ENCODE measurements at regions not wholly inside any gene's neighbourhood (a gene's known extent, or its start where the extent isn't known, plus 50 kb on each side); places are given as distances from the start of the nearest gene placed in this dataset.

DNA sequence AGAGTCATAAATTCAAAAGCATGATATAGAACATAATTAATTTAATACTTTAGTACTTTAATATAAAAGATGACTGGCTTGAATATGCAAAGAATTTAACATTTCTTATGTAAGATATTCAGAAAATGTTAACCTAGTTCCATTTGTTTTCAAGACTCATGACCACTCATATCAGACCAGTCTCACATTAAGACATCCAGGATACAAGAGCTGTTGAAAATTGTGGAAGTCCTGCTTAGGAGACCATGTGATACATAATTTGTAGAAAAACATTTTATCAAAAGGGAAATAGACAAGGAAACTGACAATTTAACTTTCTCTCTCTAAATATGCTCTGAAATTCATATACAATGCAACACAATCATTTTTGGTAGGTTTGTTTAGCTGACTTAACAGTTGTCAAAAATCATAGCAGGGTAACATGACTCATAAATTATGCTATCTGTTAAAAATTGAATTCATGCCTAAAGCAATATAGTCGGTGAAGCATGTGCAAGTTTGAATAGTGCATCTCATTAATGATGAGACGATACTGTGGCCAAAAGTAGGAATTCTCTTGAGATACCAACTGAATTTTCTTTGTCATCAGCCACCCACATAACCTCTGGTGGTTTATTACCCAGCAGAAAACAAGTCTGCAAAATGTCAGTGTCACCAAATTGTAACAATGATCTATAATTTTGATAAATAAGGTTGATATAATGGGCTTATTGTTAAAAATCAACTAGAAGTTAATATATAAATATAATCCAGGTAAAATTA, 211.4 kb downstream of the GASK1B start:
- no peak for DNase-seq

DNA sequence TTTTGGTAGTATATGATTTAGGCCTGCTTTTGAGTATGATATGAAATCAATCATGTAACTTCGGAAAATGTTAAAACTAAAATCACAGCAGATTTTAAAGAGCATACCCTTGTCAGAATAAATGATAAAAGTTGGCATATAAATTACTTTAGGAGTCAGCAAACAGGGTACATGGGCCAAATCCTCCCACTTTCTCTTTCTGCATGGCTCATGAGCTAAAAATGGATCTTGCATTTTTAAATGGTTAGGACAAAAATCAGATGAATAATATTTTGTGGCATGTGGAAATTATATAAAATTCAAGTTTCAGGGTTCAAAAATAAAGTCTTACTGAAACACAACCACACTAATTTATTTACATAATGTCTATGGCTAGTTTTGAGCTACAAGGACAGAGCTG, 214.9 kb downstream of the GASK1B start:
- DNase-seq = no peak

DNA sequence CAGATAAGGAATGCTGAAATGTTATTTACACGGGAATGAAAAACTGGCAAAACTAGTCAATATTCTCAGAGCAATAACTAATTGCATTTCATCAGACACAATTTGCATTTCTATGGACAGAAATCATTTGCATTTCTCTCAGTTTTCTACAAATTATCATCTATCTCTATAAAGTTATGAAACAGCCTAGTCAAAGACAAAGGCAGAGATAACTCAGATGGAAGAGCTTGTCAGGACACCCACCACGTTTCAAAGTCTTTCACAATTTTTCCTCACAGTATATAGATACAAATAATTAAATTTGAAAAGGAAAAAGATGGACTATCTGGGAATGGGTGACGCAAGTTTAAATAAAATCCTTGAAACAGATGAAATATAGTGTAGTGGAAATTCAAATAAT, 230.8 kb downstream of the GASK1B start:
- no peak for DNase-seq

DNA sequence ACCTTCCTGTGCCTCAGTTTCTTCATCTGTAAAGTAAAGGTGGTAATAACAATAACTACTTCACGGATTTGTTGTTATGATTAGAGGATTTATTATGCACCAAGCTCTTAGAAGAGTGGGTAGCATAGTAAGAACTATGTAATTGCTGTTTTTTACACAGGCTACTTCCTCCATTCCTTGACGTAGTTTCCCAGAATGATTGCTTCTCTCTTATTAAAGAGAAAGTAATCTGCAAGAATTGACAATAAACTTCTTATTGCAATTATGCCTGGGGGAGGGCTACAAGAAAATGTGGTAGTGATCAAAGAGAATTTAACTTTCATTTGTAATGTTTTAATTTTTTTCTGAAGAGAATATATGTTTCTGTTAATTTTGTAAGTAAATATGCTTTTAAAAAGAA, 238.7 kb downstream of the GASK1B start:
- DNase-seq = no peak

DNA sequence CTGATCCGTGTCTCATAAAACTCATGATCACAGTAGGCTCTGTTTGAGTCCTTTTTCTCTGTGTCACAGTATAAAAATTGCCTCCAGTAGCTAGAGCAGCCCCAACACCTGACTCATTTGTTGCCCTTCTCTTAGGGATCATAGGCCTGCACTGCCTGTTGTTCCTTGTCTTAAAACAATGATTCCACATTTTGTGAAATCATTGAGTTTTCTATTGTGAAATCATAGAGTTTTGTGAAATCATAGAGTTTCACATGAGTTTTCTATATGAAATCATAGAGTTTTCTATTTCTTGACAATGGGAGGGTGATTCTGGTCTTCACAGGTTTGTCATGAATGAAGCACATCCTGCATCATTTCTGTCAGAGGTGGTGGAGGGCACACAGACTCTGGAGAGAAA, 239.9 kb downstream of the GASK1B start:
- no peak for DNase-seq

DNA sequence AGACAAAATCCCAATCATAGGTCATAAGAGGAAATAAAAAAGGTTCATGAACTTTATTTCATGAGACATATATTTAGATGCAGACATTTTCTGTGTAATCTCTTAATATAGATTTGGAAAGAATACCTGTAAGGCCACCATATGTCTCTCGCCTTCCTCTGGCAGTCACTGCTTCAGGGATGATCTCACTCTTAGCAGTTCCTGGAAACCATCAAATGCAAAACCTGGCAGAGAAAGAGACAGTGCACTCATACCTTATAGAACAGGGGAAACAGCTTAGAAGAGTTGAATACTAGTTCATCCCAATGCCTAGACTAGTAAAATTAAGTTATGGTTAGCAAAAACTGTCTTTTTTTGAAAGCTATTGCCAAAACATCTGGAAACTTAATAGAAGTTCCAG, 243.3 kb downstream of the GASK1B start:
- DNase-seq = no peak

DNA sequence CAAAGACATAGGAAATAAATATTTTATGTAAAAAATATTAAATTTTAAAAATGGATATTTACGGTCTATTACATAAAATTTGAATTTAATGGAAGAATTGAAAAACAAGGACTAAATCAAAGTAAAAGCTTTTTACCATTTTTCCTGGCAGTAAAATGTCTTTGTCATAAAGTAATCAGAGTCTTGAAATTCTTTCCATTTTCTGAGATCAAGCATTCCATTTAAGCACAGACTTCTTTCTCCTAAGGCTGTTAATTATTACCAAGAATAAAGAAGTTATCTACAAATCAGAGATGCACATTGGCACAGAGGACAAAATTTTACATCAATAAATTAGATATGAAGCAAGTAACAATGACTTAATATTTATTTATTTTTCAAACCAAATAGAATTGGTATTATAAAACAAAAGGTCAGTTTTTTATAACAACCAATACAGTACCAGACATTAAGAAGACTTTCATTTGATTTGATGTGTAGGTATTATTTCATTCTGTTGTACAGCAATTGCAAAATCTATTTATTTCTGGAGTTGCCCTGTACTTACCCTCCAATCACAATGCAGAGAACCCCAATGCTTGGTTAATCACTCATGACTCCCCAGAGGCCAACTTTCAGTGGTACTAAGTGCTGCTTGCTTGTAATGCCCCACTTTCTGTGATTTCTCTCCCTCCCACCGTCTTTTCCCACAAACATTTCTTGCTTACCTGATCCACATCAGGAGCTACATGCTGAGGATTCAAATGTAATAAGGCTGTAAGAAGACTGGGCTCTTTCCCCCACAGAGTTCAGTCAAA, 254.6 kb downstream of the GASK1B start:
- DNase-seq = no peak

DNA sequence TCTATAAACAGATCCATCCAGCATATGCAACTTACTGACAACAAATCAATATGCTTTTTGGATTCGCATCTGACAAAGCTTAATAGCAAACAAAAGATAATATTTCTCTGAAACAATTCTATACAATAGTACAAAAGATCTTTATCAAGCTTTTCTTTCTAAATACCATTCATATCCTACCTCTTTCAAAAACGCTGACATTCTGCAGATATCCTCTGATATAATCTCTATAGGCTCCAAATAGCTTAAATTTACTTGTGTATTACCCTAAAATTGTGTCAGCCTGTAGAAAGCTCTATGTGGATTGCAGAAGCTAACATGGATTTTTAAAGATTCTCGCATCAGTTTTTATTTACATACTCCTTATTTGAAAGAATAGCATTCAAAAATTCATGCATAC, 260.6 kb downstream of the GASK1B start:
- no peak for DNase-seq

DNA sequence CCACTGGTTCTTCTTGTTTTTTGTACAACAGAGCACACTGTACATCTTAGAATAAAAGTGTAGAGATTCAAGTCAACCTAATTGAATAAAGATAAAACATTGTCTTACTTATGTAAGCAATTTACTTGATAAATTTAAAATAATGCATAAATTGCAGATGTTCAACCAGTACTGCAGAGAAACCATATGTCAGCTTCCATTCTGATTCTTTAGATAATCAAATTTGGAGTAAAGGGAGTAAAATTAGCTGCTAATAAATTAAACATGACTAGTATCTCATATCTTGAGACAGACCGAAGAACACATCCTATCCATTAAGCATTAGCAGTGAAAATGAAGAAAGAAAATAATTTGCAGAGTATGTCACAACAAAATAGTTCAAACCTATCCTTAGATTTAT, 261.2 kb downstream of the GASK1B start:
- DNase-seq = no peak

DNA sequence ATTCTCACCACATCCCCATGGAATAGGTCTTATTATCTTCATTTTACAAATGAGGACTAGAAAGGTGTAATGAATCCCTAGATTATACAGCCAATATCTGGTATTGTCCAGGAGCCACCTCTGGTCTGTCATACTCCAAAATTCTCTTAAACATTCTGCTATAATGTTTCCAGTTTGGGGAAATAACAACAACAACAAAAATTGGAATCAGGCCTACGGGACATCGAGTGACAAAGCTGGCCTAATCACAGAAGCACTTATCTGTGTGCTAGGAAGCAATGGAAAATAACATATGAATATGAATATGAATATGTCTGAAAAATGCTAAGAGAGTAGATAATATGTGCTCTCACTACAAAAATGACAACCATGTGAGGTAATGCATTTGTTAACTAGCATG, 264.1 kb downstream of the GASK1B start:
- no peak for DNase-seq

DNA sequence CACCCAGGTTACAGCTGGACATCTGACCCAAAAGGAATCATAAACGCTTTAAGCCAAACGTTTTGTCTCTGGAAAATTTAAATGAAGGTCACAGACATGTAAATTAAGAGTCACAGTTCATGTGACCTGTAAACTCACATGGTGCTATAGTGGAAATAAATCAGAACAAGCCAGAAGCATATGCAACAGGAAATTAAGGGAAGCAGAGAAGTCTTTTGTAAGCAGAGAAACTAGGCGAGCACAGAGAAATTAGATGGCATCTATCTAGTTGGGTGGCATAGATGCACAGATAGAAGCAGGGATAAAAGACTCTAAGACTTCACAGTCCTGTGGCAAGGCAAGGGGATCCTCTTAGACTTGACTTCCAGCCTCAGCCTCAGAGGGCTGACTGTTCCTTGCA, 264.8 kb downstream of the GASK1B start:
- DNase-seq = no peak

DNA sequence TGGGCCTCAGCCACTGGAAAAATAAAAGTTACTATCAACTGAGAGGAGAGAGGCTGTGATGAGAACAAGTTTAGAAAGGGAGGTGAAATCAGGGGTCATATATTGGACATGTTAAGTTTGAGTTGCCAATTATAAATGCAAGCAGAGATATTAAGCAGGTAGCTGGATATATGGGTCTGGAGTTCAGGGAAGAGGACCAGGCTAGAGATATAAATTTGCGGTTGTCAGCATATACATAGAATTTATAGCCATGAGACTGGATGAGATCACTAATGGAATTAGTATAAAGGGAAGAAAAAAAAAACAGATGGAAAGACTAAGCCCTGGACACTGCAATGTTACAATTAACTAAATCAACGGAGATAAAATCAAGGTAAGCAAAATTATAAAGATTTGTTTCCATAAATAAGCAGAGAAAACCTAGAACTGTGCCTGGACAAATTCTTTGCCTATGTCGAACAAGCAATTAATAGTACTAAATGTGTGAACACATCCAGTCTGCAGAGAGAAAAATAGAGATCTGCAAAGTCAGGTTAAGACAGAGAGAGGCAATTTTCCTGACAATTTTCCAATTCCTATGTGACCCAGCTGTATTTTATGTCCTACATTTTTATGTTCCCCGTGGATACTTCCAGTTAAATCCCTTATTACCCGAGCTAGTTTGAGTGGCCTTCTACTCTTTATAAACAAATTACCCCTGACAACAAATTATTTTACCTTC, 265.4 kb downstream of the GASK1B start:
- DNase-seq = no peak

DNA sequence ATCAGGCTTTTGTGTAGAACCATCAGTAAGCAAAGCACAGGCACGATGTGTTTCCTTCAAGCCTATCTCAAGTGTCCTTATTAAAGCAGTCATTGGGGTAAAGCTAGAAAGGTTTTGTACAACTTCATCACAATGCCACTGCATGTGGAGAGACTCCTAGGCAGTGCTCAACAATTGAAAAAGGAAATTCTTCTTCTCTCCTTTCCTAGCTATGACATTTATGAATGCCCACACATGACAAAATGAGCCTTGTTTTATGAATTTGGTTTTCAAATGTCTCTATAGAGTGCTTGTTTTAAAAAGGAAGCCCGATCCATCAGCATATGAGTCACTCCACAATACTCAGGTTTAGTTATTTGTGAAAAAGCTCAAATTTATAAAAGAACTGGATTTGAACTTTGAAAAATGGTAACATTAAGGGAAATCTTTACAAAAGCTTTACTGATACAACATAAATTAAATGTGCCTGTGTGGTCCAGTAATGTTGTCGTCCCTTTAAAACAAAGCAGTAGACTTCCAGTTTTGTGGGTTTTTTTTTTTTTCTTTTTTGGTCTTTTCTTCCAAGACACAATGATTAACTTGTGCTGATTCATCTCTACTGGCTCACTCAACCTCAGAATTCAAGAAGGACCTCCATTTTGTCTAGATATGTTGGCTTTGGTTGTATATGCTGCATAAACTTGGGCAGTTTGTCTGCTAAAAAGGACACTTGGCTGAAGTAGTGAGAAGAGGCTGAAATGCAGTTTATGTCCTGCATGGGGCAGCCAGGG, 273.8 kb downstream of the GASK1B start:
- DNase-seq = no peak

DNA sequence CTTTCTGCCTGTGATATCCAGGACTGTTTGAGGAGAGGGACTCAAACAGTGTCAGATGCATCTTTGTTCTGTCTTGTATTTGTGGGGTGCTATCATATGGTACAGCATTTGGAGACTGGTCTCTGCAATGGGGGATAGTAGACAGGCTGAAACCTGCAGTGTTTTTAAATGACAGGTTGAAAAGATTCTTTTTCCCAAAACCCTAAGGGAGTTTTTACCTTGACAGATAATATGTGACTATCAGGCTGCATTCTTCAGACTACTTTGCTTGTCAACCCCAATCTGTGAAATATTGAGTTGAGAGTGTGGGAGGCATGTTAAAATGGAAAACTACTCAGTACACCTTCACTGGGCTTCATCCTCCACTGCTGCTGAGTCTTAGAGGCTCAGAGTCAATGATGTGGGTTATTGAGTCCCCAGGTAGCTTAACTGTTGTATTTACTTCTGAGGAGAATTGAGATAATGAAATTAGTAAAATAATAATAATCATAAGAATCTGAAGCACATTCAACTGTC, 274.9 kb downstream of the GASK1B start:
- no peak for DNase-seq

DNA sequence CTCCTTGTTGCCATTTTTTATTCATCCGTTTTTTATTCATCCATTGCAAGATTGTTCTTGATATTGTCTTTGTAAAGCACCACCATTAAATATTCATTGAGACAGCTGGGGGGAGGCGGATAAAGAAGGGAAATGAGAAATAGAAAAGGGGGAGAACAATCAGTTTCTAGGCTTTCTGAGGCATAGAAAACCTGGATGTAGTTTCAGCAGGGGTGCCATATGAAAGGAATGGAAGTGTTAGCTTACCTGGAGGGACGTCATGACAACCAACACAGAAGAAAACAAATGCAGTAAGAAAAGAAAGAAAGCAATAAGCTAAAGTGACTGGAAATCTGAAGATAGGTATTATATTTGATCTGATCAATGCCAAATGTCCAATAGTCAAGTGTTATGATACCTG, 276.1 kb downstream of the GASK1B start:
- no peak for DNase-seq

DNA sequence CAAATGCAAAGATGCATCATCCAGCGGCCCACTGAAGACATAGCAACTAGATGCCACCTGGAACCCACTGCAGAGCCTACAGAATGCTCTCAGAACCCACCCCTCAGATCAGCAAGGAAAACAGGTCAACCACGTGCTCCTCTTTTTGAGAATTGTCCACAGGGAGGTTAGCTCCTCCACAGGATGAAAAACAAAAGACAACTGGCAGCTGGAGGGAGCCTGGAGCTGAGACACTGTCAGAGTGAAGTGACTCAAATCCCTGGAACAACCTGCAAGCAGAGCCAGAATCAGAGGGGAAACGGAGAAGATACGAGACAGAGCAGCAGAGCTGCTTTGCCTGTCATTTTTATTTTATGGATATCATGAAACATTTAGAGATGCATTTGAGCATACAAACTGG, 277.6 kb downstream of the GASK1B start:
- no peak for DNase-seq

DNA sequence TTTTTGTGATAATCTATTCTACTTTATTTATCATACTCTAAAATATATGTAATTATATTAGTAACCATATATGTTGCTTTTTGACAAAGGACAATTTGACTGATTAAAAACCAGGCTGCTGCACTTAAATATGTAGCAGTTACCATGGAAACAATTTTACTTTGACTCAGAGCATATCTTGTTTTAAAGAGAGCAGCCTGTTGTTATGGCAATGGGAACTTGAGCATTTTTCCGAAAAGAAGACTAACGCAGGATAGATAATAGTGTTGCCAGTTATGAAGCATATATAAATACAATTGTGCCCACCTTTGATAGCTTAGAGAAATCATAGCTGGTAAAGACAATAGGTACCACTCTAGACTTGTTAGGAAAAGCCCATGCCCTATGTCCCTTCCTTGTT, 283.0 kb downstream of the GASK1B start:
- no peak for DNase-seq

DNA sequence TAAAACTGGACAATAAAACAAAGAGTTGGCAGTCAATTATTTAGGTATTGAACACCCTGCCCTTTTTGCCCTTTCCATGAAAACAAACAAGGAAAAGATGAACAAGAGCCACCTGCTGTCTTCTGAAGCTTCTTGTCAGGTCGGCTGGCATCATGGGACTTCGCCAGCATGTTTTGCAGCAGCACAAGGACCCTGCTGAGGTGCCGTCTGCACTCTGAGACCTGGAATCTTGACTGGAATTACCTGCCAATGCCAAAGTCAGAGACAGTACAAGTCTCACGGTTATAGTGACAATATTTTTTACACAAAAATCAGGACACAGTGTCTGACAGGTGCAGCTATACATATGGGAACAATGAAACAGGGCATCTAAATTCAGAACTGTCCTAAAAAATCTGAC, 284.5 kb downstream of the GASK1B start:
- no peak for DNase-seq

DNA sequence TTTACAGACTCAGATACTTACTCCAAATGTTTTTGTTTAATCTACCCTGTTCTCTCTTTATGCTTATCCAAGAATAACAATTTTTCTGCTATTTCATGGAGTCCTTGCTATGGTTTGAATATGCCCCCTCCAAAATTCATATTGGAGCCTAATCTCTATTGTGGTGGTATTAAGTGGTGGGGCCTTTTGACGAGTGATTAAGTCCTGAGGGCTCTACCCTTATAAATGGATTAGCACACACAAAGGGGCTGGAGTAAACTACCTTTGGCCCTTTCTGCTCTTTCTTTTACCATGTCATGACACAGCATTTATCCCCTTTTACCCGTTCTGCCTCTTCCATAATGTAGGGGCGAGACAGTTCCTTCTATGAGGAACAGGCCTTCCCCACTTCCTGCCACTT, 285.5 kb downstream of the GASK1B start:
- DNase-seq = no peak

DNA sequence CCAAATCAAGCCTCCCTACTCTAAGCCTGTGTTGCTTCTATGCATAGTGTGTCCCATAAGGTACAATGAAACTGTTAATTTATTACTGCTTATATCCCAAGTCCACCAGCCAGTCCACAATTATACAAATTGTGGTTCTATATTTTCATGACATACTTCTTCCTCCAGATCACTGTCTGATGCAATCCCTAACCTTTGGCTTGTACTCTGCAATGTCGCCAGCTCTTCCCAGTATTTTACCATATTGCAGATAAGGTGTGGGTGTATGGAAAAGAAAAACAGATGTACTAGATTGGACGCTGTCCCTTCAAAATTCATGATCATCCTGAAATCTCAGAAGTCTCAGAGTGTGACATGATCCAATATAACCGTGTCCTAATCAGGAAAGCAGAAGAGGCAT, 286.2 kb downstream of the GASK1B start:
- DNase-seq = no peak

DNA sequence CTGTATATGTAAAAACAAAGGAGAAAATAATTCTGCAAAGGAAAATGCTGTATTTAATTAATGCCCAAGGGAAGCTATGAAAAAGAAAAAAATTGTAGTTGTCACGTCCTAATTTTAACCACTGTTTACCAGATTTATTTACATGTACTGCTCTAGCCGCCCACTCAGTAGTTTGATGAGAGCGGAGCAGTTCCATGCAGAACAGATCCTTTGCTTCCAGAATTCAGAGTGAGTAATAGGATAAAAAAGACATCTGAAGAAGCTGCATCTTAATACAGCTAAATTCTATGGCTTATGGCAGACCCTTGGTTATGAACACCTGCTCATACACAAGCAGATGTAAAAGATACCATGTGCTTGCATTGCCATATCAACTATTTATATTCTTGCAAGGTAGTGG, 287.0 kb downstream of the GASK1B start:
- DNase-seq = no peak

DNA sequence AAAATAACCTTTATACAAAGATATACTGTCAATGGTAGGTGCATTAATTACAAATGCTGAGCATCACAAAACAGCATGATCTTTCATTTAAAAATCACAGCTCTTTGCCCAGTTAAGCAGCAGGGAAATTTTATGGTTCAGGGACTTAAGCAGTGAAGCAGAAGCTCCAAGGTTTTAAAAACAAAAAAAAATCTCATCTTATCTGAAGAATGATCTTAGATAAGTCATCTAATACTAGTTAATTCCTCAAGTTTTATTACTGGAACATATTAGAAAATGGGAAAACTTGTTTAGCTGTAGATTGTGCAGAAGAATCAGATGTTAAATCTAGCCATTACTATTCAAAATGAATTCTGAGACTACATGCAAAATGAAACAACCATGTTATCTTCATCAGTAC, 289.9 kb downstream of the GASK1B start:
- DNase-seq = no peak

DNA sequence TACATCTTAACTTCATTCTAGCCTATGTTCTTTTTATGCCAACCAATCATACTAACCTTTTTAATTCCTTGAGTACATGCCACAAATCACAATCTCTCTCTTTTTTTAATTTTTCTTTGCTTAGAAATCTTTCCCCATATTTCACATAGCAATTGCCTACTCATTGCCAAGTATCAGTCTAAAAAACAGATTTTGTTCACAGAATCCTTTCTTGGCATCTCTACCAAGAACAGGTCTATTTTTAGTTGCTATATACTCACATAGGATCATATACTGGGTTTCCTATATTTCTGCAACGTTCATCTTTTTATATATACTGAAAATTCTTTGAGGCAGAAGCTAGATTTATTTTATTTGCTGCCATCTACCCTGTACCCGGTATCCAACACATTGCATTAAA, 292.1 kb downstream of the GASK1B start:
- no peak for DNase-seq

All from activated naive CD4-positive, alpha-beta T cell treated with Interleukin-2 at 50 U/mL for 16 hours (primary cell).